GM13977 (cell line): ENCODE measurements at regions not wholly inside any gene's neighbourhood (a gene's known extent, or its start where the extent isn't known, plus 50 kb on each side); places are given as distances from the start of the nearest gene placed in this dataset.

Source experiments
- DNase-seq: peaks from one replicate; pipeline ENCODE4 v3.0.0; 2012; ENCODE audit warnings: low spot score
- in situ Hi-C: fragments of 300-500 bp; cut with MboI; formaldehyde crosslinking; loops from one replicate; pipeline ENCODE4 v1.12.0; 2022; ENCODE audit warnings: low sequenced_read_pairs, low pct_unique_long_range_greater_than_20kb, mixed read lengths, inconsistent platforms; ENCODE audit not compliant: unreplicated experiment
- TF ChIP-seq, protein P1 (sequence below): IDR thresholded peaks from 2 replicates; pipeline ENCODE4 v1.5.1; 2012; ENCODE audit warnings: mild to moderate bottlenecking, control low read depth; ENCODE audit not compliant: insufficient read depth; ENCODE audit errors: extremely low read depth, missing control alignments

DNA sequence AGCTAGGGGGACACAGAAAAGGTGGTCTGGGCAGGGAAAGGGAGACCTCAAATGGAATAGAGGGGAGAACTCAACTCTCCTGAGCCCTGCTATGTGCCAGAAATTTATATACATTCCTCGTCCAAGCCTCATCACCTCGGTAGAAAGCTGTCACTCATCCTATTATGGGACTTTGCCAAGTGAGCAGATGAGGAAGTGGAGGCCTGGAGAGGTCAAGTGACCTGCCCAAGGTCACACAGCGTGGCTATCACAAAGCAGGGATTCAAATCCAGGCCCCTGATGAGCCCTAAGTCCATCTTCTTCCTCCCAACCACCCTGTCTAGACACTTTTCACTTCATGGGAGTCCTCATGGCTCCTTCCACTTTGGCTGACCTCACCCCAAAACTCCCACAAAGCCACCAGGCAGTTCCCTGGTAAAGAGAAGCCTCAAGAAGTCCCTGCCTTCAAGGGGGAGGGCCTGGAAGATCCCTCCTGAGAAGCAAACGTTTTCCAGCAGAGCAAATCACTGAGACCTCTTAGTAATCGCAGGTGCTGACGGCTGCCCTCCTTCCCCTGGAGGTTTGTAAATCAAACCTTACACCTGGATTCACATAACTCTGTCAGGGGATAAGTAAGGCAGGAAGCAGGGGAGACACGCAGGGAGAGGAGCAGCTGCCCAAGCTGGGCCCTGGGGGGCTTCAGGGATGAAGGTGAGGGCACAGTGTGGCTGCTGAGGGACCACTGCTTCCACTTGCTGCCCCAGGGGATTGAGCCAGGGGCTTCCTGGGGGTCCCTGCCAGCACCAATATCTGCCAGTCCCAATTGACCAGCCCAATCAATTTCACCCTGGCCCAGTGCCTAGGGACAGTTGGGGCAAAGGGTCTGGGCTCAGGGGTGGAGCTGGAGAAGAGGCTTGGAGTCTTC, 351.2 kb downstream of the MATN1 start:
- no peak for DNase-seq
- TF ChIP-seq, protein P1, sequence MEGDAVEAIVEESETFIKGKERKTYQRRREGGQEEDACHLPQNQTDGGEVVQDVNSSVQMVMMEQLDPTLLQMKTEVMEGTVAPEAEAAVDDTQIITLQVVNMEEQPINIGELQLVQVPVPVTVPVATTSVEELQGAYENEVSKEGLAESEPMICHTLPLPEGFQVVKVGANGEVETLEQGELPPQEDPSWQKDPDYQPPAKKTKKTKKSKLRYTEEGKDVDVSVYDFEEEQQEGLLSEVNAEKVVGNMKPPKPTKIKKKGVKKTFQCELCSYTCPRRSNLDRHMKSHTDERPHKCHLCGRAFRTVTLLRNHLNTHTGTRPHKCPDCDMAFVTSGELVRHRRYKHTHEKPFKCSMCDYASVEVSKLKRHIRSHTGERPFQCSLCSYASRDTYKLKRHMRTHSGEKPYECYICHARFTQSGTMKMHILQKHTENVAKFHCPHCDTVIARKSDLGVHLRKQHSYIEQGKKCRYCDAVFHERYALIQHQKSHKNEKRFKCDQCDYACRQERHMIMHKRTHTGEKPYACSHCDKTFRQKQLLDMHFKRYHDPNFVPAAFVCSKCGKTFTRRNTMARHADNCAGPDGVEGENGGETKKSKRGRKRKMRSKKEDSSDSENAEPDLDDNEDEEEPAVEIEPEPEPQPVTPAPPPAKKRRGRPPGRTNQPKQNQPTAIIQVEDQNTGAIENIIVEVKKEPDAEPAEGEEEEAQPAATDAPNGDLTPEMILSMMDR: no peak
- in situ Hi-C loops: no loop called here

DNA sequence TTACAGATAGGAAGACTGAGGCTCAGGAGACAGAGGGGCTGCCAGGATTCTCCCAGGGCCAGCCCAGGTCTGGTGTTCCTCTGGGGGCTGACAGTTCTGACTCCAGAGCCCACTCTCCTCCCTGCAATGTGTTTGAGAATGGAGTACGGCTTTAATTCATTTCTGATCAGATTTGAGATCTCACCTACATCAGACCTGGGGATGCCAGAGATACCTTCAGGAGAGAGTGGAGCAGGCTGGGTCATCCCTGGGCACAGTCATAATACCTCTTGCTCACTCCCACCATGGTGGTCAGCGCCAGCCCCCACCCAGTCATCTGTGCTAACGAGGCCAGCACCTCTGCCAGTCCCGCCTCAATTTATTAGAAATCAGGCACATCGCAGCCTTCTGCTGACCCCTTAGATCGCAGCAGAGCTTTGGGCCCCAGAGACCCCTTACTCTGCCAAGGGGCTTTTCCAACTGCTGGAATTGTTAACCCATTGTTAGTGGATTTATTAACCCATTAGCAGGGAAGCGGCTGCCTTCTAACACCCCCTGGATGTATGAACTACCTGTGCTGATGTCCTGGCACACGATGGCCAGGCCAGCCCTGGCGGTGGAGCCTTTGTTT, 352.1 kb downstream of the MATN1 start:
- in situ Hi-C loops: no loop called here
- DNase-seq: no peak
- TF ChIP-seq, protein P1: no peak

DNA sequence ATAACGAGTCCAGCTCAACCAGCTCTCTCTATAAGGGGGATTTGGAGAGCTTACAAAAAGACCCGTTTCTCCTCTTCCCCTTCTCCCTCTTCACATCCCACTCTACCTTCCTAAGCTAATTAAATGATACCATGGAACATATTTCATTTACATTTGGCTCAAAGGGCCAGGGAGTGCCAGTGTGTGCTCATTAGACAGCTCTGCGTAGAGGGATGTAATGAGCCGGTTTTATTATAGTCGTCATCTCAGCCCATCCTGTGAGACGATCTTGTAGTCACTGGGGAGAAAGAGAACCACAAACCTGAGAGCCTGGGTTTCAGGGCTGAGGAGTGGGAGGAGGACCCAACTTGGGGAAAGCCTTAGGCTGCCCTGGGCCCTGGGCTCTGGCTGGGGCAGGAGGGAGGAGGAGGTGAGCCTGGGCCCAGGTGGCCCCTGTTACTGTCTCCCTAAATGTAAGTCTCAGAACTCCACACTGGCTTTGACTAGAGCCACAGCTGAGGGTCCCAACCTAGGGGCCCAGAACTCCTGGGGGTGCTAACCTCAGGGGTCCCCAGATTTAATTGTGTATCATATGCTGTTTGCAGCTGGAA, 354.6 kb downstream of the MATN1 start:
- TF ChIP-seq, protein P1: no peak
- DNase-seq: no peak
- in situ Hi-C loops: no loop called here

DNA sequence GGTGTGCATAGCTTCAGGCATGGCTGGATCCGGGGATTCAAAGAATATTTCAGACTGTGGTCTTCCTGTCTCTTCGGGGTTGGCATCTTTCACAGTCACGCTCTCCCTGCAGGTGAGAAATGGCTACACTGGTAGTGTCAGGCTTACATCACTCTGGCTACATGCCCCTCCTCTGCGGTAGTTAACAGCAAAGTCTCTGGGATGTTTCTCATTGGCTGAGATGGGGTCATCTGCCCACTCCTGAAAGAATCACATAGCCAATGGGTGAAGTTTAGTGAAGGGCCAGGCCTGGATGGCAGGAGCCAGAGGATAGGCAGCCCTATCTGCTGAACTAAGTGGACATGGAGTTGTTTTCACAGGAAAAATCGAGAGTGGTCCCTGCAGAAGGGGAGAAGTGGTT, 356.5 kb downstream of the MATN1 start:
- in situ Hi-C loops: no loop called here
- DNase-seq: no peak
- TF ChIP-seq, protein P1: no peak

DNA sequence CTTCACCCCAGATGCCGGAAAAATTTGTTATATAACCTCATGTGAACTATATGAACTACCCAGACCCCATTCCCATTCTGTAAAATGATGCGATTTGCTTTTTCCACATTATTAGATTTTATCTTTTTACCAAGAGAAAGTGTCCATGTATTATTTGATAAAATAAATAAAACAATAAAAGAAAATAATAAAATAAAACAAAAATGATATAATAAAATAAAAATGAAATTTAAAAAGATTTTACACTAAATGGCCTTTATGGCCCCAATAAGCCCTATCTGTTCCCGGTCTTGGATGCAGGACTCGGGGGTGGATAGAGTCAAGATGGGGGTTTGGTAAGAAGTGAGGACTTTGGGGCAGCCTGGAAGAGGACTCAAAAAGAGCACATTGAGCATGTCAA, 357.2 kb downstream of the MATN1 start:
- DNase-seq: no peak
- TF ChIP-seq, protein P1: no peak
- in situ Hi-C loops: no loop called here

DNA sequence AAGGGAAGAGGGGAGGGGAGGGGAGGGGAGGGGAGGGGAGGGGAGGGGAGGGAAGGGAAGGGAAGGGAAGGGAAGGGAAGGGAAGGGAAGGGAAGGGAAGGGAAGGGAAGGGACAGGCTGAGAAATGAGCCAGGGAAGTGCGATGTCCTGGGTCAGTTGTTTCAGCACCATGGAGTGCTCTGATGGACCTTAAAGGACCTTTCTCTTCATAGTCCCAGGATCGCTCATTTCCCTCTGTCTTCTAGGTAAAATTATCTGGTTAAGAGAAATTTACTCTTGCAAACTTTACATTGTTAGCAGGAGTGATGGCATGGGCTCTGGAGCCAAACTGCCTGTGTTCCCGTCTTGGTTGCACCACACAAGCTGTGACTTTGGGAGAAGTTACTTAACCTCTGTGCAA, 357.8 kb downstream of the MATN1 start:
- in situ Hi-C loops: no loop called here
- no peak for DNase-seq
- TF ChIP-seq, protein P1: no peak
